Esophagus muscularis mucosa (tissue), 4 donors: ENCODE measurements at regions not wholly inside any gene's neighbourhood (a gene's known extent, or its start where the extent isn't known, plus 50 kb on each side); places are given as distances from the start of the nearest gene placed in this dataset.

Experiments
- CTCF ChIP-seq, 3 experiments: fragments of 200-600 bp in 2 of 3; fragments of 450-650 bp in 1 of 3; sonication (generic) in 2 of 3; IDR thresholded peaks; one replicate each; pipeline ENCODE4 v1.5.1; 2017 to 2019; ENCODE audit warnings: antibody characterized with exemption in 3 of 3, mild to moderate bottlenecking in 2 of 3, moderate library complexity in 1 of 3
- EP300 ChIP-seq: sonication (generic); formaldehyde crosslinking; IDR thresholded peaks from one replicate; pipeline ENCODE4 v1.6.1; 2017; ENCODE audit warnings: antibody characterized with exemption
- POLR2A ChIP-seq: fragments of 450-650 bp; IDR thresholded peaks from one replicate; pipeline ENCODE4 v1.6.1; 2017; ENCODE audit warnings: antibody characterized with exemption, moderate library complexity, mild to moderate bottlenecking, low read depth
- POLR2AphosphoS5 ChIP-seq, 2 donors: sonication (generic); formaldehyde crosslinking; IDR thresholded peaks; one replicate each; pipeline ENCODE4 v1.6.1; 2017; ENCODE audit warnings: antibody characterized with exemption in 2 of 2

GRCh38 chr20:41854765-41855164 is 236.6 kb upstream of the CHD6 start:
- TF ChIP-seq POLR2A, result no peak
- no peak for TF ChIP-seq CTCF (IDR thresholded peaks at IDR 0.05)
- no peak for TF ChIP-seq POLR2AphosphoS5 (IDR thresholded peaks at IDR 0.05)
- TF ChIP-seq EP300, result no peak
